Lung (tissue), 11 donors: ENCODE measurements at regions not wholly inside any gene's neighbourhood (a gene's known extent, or its start where the extent isn't known, plus 50 kb on each side); places are given as distances from the start of the nearest gene placed in this dataset.

Experiments used
- ATAC-seq: fragments of 200-7000 bp; cut with Tn5 transposase; one replicate; pipeline ENCODE4 v1.9.1; 2020; ENCODE audit warnings: moderate number of reproducible peaks; ENCODE audit not compliant: insufficient read depth, low FRiP score
- DNase-seq, 3 donors: peaks; one replicate each; pipeline ENCODE4 v3.0.0-alpha.2; 2013 to 2017
- H3K27ac ChIP-seq, 2 donors: one replicate each; pipeline ENCODE4 v1.5.1; 2013; ENCODE audit warnings: mild to moderate bottlenecking in 2 of 2, moderate library complexity in 2 of 2, control low read depth in 1 of 2, inconsistent platforms in 1 of 2, low read depth in 1 of 2, low read length in 1 of 2
- H3K27me3 ChIP-seq, 3 donors: one replicate each; pipeline ENCODE4 v1.5.1; 2013; ENCODE audit warnings: low read length in 2 of 3; ENCODE audit not compliant: control insufficient read depth in 3 of 3, insufficient read depth in 3 of 3
- H3K36me3 ChIP-seq, 4 donors: one replicate each; pipeline ENCODE4 v1.5.1; 2013; ENCODE audit warnings: low read length in 4 of 4, mild to moderate bottlenecking in 1 of 4, moderate library complexity in 1 of 4; ENCODE audit not compliant: control insufficient read depth in 4 of 4, insufficient read depth in 4 of 4
- H3K4me1 ChIP-seq, 5 donors: one replicate each; pipeline ENCODE4 v1.5.1; 2013; ENCODE audit warnings: low read length in 5 of 5, mild to moderate bottlenecking in 2 of 5, moderate library complexity in 1 of 5; ENCODE audit not compliant: control insufficient read depth in 5 of 5, insufficient read depth in 5 of 5
- H3K4me3 ChIP-seq: one replicate; pipeline ENCODE4 v1.5.1; 2013; ENCODE audit warnings: mild to moderate bottlenecking, control low read depth, moderate library complexity
- H3K9ac ChIP-seq, 2 donors: one replicate each; pipeline ENCODE4 v1.5.1; 2013; ENCODE audit warnings: low read length in 2 of 2, control low read depth in 1 of 2; ENCODE audit not compliant: insufficient read depth in 1 of 2
- H3K9me3 ChIP-seq, 4 donors: one replicate each; pipeline ENCODE4 v1.5.1; 2013; ENCODE audit warnings: low read length in 3 of 4, mild to moderate bottlenecking in 1 of 4, moderate library complexity in 1 of 4; ENCODE audit not compliant: control insufficient read depth in 4 of 4, insufficient read depth in 3 of 4
- CTCF ChIP-seq: IDR thresholded peaks from 2 replicates; pipeline ENCODE4 v1.5.1; 2012; ENCODE audit warnings: mild to moderate bottlenecking; ENCODE audit errors: control extremely low read depth, extremely low read depth
- WGBS, 2 donors: extraction: QIAGEN DNeasy Blood & Tissue Kit; methylation state at CpG; one replicate each; pipeline ENCODE4 v1.1.7; 2013; 5-methylcytosine and 5-hydroxymethylcytosine counted together
- donor health status: control.
- donor health status: control.
- donor health status: Bipolar disorder and iron deficiency.
- donor health status: healthy.
- donor health status: DM: yes; HTN: yes; CAD: no.

GRCh38 chr1:232405781-232406180 lies 224.2 kb downstream of the SIPA1L2 start:
- TF ChIP-seq CTCF = no peak
- no peak overlapping the region for H3K9ac ChIP-seq
- H3K4me1 ChIP-seq = peaks cover 0 to 6% (median 0%) of the 10 kb centered on the region in 5 donors
- no peak overlapping the region for H3K4me3 ChIP-seq
- H3K36me3 ChIP-seq = peaks cover 13 to 25% (median 21%) of the 10 kb centered on the region in 4 donors
- no peaks in the 10 kb centered on the region for H3K27me3 ChIP-seq
- peak in 2 of 3 donors; percentile 59 to 79 for DNase-seq
- H3K27ac ChIP-seq = no peak overlapping the region
- H3K9me3 ChIP-seq = peaks cover 0 to 9% (median 3%) of the 10 kb centered on the region in 4 donors
- no peak for ATAC-seq

GRCh38 chr1:232404981-232405731 lies 224.8 kb downstream of the SIPA1L2 start:
- no peak for DNase-seq
- Histone ChIP-seq H3K27me3 (no peaks in the 10 kb centered on the region), H3K27ac (no peak overlapping the region), H3K36me3 (peaks cover 13 to 22% (median 20%) of the 10 kb centered on the region in 4 donors), H3K4me3 (no peak overlapping the region), H3K9ac (no peak overlapping the region), H3K9me3 (peaks cover 0 to 9% (median 3%) of the 10 kb centered on the region in 4 donors), H3K4me1 (peaks cover 0 to 6% (median 0%) of the 10 kb centered on the region in 5 donors)
- 83% methylated on average over 3 of the region's 3 CpGs for WGBS, 2 donors
- ATAC-seq = no peak
- TF ChIP-seq CTCF = no peak

- peaks cover 13 to 16% (median 15%) of the 10 kb centered on the region in 4 donors for H3K36me3 ChIP-seq
- TF ChIP-seq CTCF = no peak
- no peak for ATAC-seq
Observed at GRCh38 chr1:232404227-232404626, 225.7 kb downstream of the SIPA1L2 start.

More at GRCh38 chr1:232404227-232404626, 225.7 kb downstream of the SIPA1L2 start:
- Histone ChIP-seq H3K4me1 (peaks cover 0 to 6% (median 0%) of the 10 kb centered on the region in 5 donors), H3K27ac (no peak overlapping the region), H3K27me3 (no peaks in the 10 kb centered on the region), H3K9ac (no peak overlapping the region), H3K4me3 (no peak overlapping the region), H3K9me3 (peaks cover 0 to 6% (median under 1%) of the 10 kb centered on the region in 4 donors)
- 95 to 98% methylated on average over 3 of the region's 3 CpGs for WGBS, 2 donors
- no peak for DNase-seq
